Endodermal cell (in vitro differentiated cells): ENCODE measurements at regions not wholly inside any gene's neighbourhood (a gene's known extent, or its start where the extent isn't known, plus 50 kb on each side); places are given as distances from the start of the nearest gene placed in this dataset.

Experiments used
- DNase-seq: peaks from one replicate; pipeline ENCODE4 v3.0.0-alpha.2; 2017
- H3K27ac ChIP-seq: 2 replicates; pipeline ENCODE4 v1.5.1; 2013; ENCODE audit warnings: mild to moderate bottlenecking, low read depth, low read length, moderate library complexity
- H3K27me3 ChIP-seq: 2 replicates; pipeline ENCODE4 v1.6.1; 2013; ENCODE audit warnings: mild to moderate bottlenecking, low read length, moderate library complexity; ENCODE audit not compliant: insufficient read depth, control insufficient read depth, poor library complexity, severe bottlenecking
- H3K36me3 ChIP-seq: 2 replicates; pipeline ENCODE4 v1.7.0; 2013; ENCODE audit warnings: mild to moderate bottlenecking, low read length, moderate library complexity; ENCODE audit not compliant: control insufficient read depth, insufficient read depth
- H3K4me1 ChIP-seq: one replicate; pipeline ENCODE4 v1.7.0; 2013; ENCODE audit warnings: low read length; ENCODE audit not compliant: control insufficient read depth, insufficient read depth
- H3K4me3 ChIP-seq: 2 replicates; pipeline ENCODE4 v1.5.1; 2013; ENCODE audit warnings: mild to moderate bottlenecking, low read length, moderate library complexity
- H3K9ac ChIP-seq: 2 replicates; pipeline ENCODE4 v1.6.1; 2013; ENCODE audit warnings: mild to moderate bottlenecking, low read length, moderate library complexity; ENCODE audit not compliant: poor library complexity, severe bottlenecking; ENCODE audit errors: extremely low read depth
- H3K9me3 ChIP-seq: 2 replicates; pipeline ENCODE4 v1.6.1; 2013; ENCODE audit warnings: mild to moderate bottlenecking, low read length, moderate library complexity; ENCODE audit not compliant: control insufficient read depth
- H3K27ac Mint-ChIP-seq: 2 replicates; pipeline ENCODE4 v1.8.0; 2020; ENCODE audit warnings: mixed read lengths
- H3K27me3 Mint-ChIP-seq: 2 replicates; pipeline ENCODE4 v1.8.0; 2021; ENCODE audit warnings: mild to moderate bottlenecking, mixed read lengths; ENCODE audit not compliant: insufficient read depth
- H3K36me3 Mint-ChIP-seq: 2 replicates; pipeline ENCODE4 v1.8.0; 2020; ENCODE audit warnings: low read depth, mixed read lengths
- H3K4me1 Mint-ChIP-seq: 2 replicates; pipeline ENCODE4 v1.8.0; 2020; ENCODE audit warnings: mixed read lengths
- H3K4me3 Mint-ChIP-seq: 2 replicates; pipeline ENCODE4 v1.8.0; 2020; ENCODE audit warnings: mild to moderate bottlenecking, moderate library complexity, mixed read lengths
- H3K9me3 Mint-ChIP-seq: 2 replicates; pipeline ENCODE4 v1.8.0; 2020; ENCODE audit warnings: mild to moderate bottlenecking, mixed read lengths
- CTCF ChIP-seq: fragments of 200-600 bp; sonication (generic); conservative IDR thresholded peaks from 2 replicates; pipeline ENCODE4 v1.5.0; 2021; ENCODE audit warnings: antibody characterized with exemption, mild to moderate bottlenecking
- WGBS, 2 experiments: methylation state at CpG; one replicate each; pipeline versions ENCODE4 v1.1.5 to v1.1.7; 2013; ENCODE audit warnings: missing lambda C conversion rate in 2 of 2, mixed read lengths in 1 of 2; ENCODE audit not compliant: insufficient coverage in 1 of 2, insufficient read length in 1 of 2; 5-methylcytosine and 5-hydroxymethylcytosine counted together

- Mint-ChIP-seq H3K4me3 (no peak overlapping the region), H3K27me3 (no peaks in the 10 kb centered on the region), H3K36me3 (no peaks in the 10 kb centered on the region), H3K27ac (no peak overlapping the region), H3K4me1 (peaks cover 11% of the 10 kb centered on the region), H3K9me3 (no peaks in the 10 kb centered on the region)
- Histone ChIP-seq H3K4me1 (no peaks in the 10 kb centered on the region), H3K9ac (no peak overlapping the region), H3K4me3 (no peak overlapping the region), H3K27me3 (no peaks in the 10 kb centered on the region), H3K36me3 (no peaks in the 10 kb centered on the region), H3K27ac (no peak overlapping the region), H3K9me3 (no peaks in the 10 kb centered on the region)
- 96% methylated on average over 1 of the region's 1 CpG; no CpG with 5 or more reads in 1 of the 2 experiments for WGBS, 2 experiments
- no peak for DNase-seq
- TF ChIP-seq CTCF = no peak
Observed at GRCh38 chr5:145225529-145225928, 609.6 kb downstream of the PRELID2 start.

GRCh38 chr5:145223582-145223981 lies 611.6 kb downstream of the PRELID2 start:
- Mint-ChIP-seq H3K9me3 (no peaks in the 10 kb centered on the region), H3K27me3 (no peaks in the 10 kb centered on the region), H3K4me3 (no peak overlapping the region), H3K27ac (no peak overlapping the region), H3K36me3 (no peaks in the 10 kb centered on the region), H3K4me1 (peaks cover 11% of the 10 kb centered on the region)
- Histone ChIP-seq H3K4me3 (no peak overlapping the region), H3K27ac (no peak overlapping the region), H3K4me1 (no peaks in the 10 kb centered on the region), H3K9me3 (no peaks in the 10 kb centered on the region), H3K27me3 (no peaks in the 10 kb centered on the region), H3K9ac (no peak overlapping the region), H3K36me3 (no peaks in the 10 kb centered on the region)
- no peak for DNase-seq
- WGBS, 2 experiments = 99 to 100% methylated on average over 2 to 3 of the region's 3 CpGs
- TF ChIP-seq CTCF = no peak

GRCh38 chr5:145222622-145223021 lies 612.5 kb downstream of the PRELID2 start:
- H3K9me3 ChIP-seq = no peaks in the 10 kb centered on the region
- H3K4me3 Mint-ChIP-seq = no peak overlapping the region
- H3K4me3 ChIP-seq = no peak overlapping the region
- TF ChIP-seq CTCF = no peak
- no peaks in the 10 kb centered on the region for H3K27me3 ChIP-seq
- H3K27ac Mint-ChIP-seq = no peak overlapping the region
- peaks cover 11% of the 10 kb centered on the region for H3K4me1 Mint-ChIP-seq
- H3K9me3 Mint-ChIP-seq = no peaks in the 10 kb centered on the region
- H3K9ac ChIP-seq = no peak overlapping the region
- no peaks in the 10 kb centered on the region for H3K4me1 ChIP-seq
- no peak for DNase-seq
- H3K36me3 Mint-ChIP-seq = no peaks in the 10 kb centered on the region
- H3K36me3 ChIP-seq = no peaks in the 10 kb centered on the region
- no peak overlapping the region for H3K27ac ChIP-seq
- no peaks in the 10 kb centered on the region for H3K27me3 Mint-ChIP-seq
